ENCODE measurements at regions not wholly inside any gene's neighbourhood (a gene's known extent, or its start where the extent isn't known, plus 50 kb on each side); places are given as distances from the start of the nearest gene placed in this dataset.
A peak's percentile ranks its signal among the peaks of the same experiment; 100 is the strongest.

DNA sequence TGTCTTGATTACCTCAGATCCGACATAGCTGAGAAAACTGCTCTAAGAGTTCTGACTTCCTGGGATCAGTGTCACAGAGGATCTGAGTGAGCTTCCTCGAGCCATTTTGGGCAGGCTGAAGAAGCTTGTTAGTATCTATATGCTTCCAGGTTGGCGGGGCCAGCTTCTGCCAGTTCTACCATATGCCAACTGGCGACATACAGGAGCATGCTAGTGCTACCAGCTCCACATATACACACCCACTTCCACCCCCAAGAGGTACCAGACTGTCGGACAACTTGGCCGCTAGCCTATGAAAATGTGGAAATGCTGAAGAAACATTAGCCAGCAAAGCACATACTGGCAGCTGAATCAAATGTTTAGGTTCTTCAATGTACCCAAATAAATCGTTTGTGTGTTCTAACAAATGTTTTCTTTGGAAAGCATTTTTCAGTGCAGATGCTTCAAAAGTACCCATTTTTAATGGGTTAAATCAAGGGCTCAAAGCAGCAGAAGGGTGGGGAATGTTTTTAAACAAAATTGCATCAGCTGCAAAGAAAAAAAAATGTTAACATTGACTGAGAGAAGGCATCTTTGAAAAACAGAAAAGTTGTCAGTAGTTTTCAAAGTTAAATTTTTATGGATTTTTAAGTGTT is 163.7 kb downstream of the KLF12 start:
- H3K9me3 ChIP-seq, result no peaks in the 10 kb centered on the region
- TF ChIP-seq, protein P1, sequence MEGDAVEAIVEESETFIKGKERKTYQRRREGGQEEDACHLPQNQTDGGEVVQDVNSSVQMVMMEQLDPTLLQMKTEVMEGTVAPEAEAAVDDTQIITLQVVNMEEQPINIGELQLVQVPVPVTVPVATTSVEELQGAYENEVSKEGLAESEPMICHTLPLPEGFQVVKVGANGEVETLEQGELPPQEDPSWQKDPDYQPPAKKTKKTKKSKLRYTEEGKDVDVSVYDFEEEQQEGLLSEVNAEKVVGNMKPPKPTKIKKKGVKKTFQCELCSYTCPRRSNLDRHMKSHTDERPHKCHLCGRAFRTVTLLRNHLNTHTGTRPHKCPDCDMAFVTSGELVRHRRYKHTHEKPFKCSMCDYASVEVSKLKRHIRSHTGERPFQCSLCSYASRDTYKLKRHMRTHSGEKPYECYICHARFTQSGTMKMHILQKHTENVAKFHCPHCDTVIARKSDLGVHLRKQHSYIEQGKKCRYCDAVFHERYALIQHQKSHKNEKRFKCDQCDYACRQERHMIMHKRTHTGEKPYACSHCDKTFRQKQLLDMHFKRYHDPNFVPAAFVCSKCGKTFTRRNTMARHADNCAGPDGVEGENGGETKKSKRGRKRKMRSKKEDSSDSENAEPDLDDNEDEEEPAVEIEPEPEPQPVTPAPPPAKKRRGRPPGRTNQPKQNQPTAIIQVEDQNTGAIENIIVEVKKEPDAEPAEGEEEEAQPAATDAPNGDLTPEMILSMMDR (IDR thresholded peaks at IDR 0.05), result no peak
- H3K36me3 ChIP-seq, result no peaks in the 10 kb centered on the region
- peaks cover 0 to 80% (median 13%) of the 10 kb centered on the region in 4 donors for H3K4me1 ChIP-seq
- intact Hi-C loops (cut with DNase I; ENCODE audit: low total_unique reads), result no loop called here
- no peak for DNase-seq
- no peaks in the 10 kb centered on the region for H3K27me3 ChIP-seq
- peak overlapping the region in 1 of 2 donors; percentile 23 for H3K27ac ChIP-seq
- no peak overlapping the region for H3K4me3 ChIP-seq

DNA sequence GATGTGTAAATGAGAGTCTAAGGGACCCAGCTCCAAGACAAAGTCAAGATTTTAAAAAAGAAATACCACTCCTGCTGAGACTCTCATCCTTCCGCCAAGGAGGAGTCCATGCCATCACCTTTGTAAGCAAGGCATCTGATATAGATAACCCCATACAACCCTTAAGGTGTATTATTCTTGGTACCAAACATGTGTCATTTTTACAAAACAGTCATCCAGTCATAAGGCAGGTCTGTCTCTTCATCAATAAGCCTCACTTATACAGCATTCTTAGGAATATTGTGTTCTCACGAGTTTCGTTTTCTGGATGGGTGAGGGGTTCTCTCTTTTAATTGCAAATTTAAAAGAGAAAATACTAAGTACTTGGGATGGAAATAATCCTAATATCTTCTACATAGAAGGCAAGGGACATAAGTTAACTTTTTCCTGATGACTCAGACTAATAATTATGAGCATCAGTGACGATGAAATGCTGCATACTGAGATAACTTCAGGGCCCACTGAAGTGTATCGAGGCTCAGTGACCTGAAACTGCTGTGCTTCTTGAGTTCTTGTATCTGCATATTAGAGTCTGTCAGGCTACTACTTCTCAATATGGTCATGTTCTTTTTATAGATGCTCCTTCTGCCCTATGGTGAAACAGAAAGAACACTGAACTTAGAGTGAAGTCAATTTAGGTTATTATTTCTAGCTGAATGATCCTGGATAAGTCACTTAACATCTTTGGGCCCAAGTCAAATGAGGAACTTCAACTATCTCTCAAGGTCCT is 166.6 kb downstream of the KLF12 start:
- H3K9me3 ChIP-seq, result no peaks in the 10 kb centered on the region
- H3K27me3 ChIP-seq, result no peaks in the 10 kb centered on the region
- TF ChIP-seq, protein P1 (IDR thresholded peaks at IDR 0.05), result no peak
- intact Hi-C loops (cut with DNase I; ENCODE audit: low total_unique reads), result no loop called here
- peaks cover 0 to 71% (median 15%) of the 10 kb centered on the region in 4 donors for H3K4me1 ChIP-seq
- H3K4me3 ChIP-seq, result no peak overlapping the region
- no peak overlapping the region for H3K27ac ChIP-seq
- no peak for DNase-seq
- H3K36me3 ChIP-seq, result no peaks in the 10 kb centered on the region

DNA sequence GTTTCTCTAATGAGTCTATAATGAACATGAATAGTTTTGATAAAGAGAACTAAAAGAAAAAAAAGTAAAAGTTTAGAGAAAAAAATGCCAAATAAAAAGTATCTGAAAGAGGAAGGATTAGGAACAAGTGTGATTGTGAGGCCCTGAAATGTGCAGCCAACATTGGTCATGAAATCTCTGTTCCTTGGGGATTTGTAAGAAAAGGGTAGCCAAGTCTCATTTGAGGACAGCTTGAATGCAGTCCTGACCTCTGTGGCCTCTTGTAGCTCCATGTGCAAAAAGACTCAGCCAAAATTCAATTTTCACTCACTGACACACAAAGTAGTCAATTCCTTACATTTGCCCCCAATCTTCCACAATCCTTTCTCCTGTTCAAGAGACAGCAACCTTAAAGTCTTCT is 167.9 kb downstream of the KLF12 start:
- no peak overlapping the region for H3K4me3 ChIP-seq
- H3K27me3 ChIP-seq, result no peaks in the 10 kb centered on the region
- TF ChIP-seq, protein P1 (IDR thresholded peaks at IDR 0.05), result no peak
- intact Hi-C loops (cut with DNase I; ENCODE audit: low total_unique reads), result no loop called here
- H3K4me1 ChIP-seq, result peaks cover 0 to 67% (median 15%) of the 10 kb centered on the region in 4 donors
- DNase-seq, result no peak
- H3K9me3 ChIP-seq, result no peaks in the 10 kb centered on the region
- H3K36me3 ChIP-seq, result no peaks in the 10 kb centered on the region
- H3K27ac ChIP-seq, result no peak overlapping the region

DNA sequence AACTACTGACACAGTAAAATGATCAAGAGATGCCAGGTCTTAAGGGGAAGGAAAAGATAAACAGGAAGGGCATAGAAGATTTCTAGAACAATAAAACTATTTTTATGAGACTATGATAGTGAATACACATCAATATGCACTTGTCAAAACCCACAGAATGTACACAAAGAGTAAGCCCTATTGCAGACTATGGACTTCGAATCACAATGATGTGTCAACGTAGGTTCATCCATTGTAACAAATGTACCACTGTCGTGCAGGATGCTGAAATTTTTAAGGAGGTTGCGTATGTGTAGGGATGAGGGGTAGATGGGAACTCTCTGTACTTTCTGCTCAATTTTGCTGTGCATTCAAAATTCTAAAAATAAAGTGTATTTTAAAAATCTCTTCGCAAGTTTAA is 171.9 kb downstream of the KLF12 start:
- Histone ChIP-seq H3K9me3 (no peaks in the 10 kb centered on the region), H3K4me3 (no peak overlapping the region), H3K36me3 (no peaks in the 10 kb centered on the region), H3K27ac (no peak overlapping the region), H3K4me1 (peaks cover 0 to 48% (median 18%) of the 10 kb centered on the region in 4 donors), H3K27me3 (no peaks in the 10 kb centered on the region)
- intact Hi-C loops (cut with DNase I; ENCODE audit: low total_unique reads), result no loop called here
- TF ChIP-seq, protein P1 (IDR thresholded peaks at IDR 0.05), result no peak
- no peak for DNase-seq

DNA sequence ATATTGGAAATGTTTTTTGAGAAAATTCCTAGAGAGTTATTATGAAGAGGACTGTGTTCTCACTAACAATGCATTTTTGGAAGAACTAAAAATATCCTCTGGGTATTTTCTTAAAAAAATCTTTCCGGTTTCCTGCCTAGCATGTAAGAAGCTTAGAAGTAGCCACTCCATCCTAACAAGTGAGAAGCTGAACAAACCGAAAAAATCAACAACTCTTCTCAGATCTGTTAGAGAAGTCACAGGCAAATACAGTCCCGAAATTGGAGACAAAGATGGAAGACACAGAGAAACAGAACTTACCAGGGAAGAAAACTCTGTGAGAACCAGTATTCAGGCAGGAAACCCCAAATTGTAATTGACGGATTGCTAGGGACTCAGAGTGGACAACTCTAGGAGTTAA is 173.0 kb downstream of the KLF12 start:
- TF ChIP-seq, protein P1 (IDR thresholded peaks at IDR 0.05), result no peak
- Histone ChIP-seq H3K36me3 (no peaks in the 10 kb centered on the region), H3K27me3 (no peaks in the 10 kb centered on the region), H3K4me1 (peaks cover 0 to 43% (median 15%) of the 10 kb centered on the region in 4 donors), H3K27ac (no peak overlapping the region), H3K4me3 (no peak overlapping the region), H3K9me3 (no peaks in the 10 kb centered on the region)
- intact Hi-C loops (cut with DNase I; ENCODE audit: low total_unique reads), result no loop called here
- no peak for DNase-seq

Data from tibial artery (tissue), 4 donors.